ENCODE measurements at regions not wholly inside any gene's neighbourhood (a gene's known extent, or its start where the extent isn't known, plus 50 kb on each side); places are given as distances from the start of the nearest gene placed in this dataset.

GRCh38 chr2:14364471-14364870 lies 268.0 kb upstream of the LRATD1 start:
- no peak overlapping the region for H3K27ac ChIP-seq
- no peak for TF ChIP-seq CTCF (IDR thresholded peaks at IDR 0.05)
- H3K9me3 ChIP-seq = no peaks in the 10 kb centered on the region
- intact Hi-C loops (cut with DNase I) = no loop called here
- ATAC-seq (no peak), DNase-seq (no peak)
- H3K27me3 ChIP-seq (ENCODE audit: low read depth) = no peaks in the 10 kb centered on the region
- no peaks in the 10 kb centered on the region for H3K36me3 ChIP-seq
- H3K4me3 ChIP-seq = no peak overlapping the region
- H3K4me1 ChIP-seq = no peaks in the 10 kb centered on the region

GRCh38 chr2:14385043-14385442 lies 247.5 kb upstream of the LRATD1 start:
- intact Hi-C loops (cut with DNase I) = no loop called here
- H3K9me3 ChIP-seq = no peaks in the 10 kb centered on the region
- no peak overlapping the region for H3K27ac ChIP-seq
- H3K36me3 ChIP-seq = no peaks in the 10 kb centered on the region
- ATAC-seq = no peak
- no peaks in the 10 kb centered on the region for H3K27me3 ChIP-seq (ENCODE audit: low read depth)
- no peak for TF ChIP-seq CTCF (IDR thresholded peaks at IDR 0.05)
- DNase-seq = no peak
- H3K4me3 ChIP-seq = no peak overlapping the region
- H3K4me1 ChIP-seq = no peaks in the 10 kb centered on the region

GRCh38 chr2:14387332-14387731 lies 245.2 kb upstream of the LRATD1 start:
- intact Hi-C loops (cut with DNase I) = no loop called here
- Histone ChIP-seq H3K27ac (no peak overlapping the region), H3K4me3 (no peak overlapping the region), H3K9me3 (no peaks in the 10 kb centered on the region), H3K27me3 (ENCODE audit: low read depth) (no peaks in the 10 kb centered on the region), H3K36me3 (no peaks in the 10 kb centered on the region), H3K4me1 (no peaks in the 10 kb centered on the region)
- no peak for TF ChIP-seq CTCF (IDR thresholded peaks at IDR 0.05)
- DNase-seq = no peak
- ATAC-seq = no peak

- H3K27me3 ChIP-seq (ENCODE audit: low read depth) = no peaks in the 10 kb centered on the region
- TF ChIP-seq CTCF (IDR thresholded peaks at IDR 0.05) = no peak
- H3K27ac ChIP-seq = no peak overlapping the region
- no peaks in the 10 kb centered on the region for H3K36me3 ChIP-seq
- DNase-seq (no peak), ATAC-seq (no peak)
- H3K4me1 ChIP-seq = no peaks in the 10 kb centered on the region
- no peaks in the 10 kb centered on the region for H3K9me3 ChIP-seq
- no peak overlapping the region for H3K4me3 ChIP-seq
- intact Hi-C loops (cut with DNase I) = no loop called here
Measured at GRCh38 chr2:14388724-14389123, 243.8 kb upstream of the LRATD1 start.

GRCh38 chr2:14396533-14397083 lies 235.9 kb upstream of the LRATD1 start:
- Histone ChIP-seq H3K4me1 (no peaks in the 10 kb centered on the region), H3K27me3 (ENCODE audit: low read depth) (no peaks in the 10 kb centered on the region), H3K27ac (no peak overlapping the region), H3K9me3 (no peaks in the 10 kb centered on the region), H3K4me3 (no peak overlapping the region), H3K36me3 (no peaks in the 10 kb centered on the region)
- DNase-seq = no peak
- no peak for ATAC-seq
- no peak for TF ChIP-seq CTCF (IDR thresholded peaks at IDR 0.05)
- intact Hi-C loops (cut with DNase I) = no loop called here

GRCh38 chr2:14398641-14399040 lies 233.9 kb upstream of the LRATD1 start:
- intact Hi-C loops (cut with DNase I) = no loop called here

More at GRCh38 chr2:14398641-14399040, 233.9 kb upstream of the LRATD1 start:
- Histone ChIP-seq H3K27ac (no peak overlapping the region), H3K4me1 (no peaks in the 10 kb centered on the region), H3K9me3 (no peaks in the 10 kb centered on the region), H3K36me3 (no peaks in the 10 kb centered on the region), H3K4me3 (no peak overlapping the region), H3K27me3 (ENCODE audit: low read depth) (no peaks in the 10 kb centered on the region)
- DNase-seq (no peak), ATAC-seq (no peak)
- no peak for TF ChIP-seq CTCF (IDR thresholded peaks at IDR 0.05)

Measured in lower lobe of right lung (tissue), 2 donors.